HG03378 (cell line): ENCODE measurements at regions not wholly inside any gene's neighbourhood (a gene's known extent, or its start where the extent isn't known, plus 50 kb on each side); places are given as distances from the start of the nearest gene placed in this dataset.
"Not testable (repeated sequence)": the region's sequence is repeated elsewhere in the genome, so short reads cannot be mapped to it uniquely, and the experiment has no call there.

Experiments
- ATAC-seq: cut with Tn5 transposase; IDR thresholded peaks from one replicate; pipeline ENCODE4 v1.9.1; 2021; ENCODE audit warnings: mild to moderate bottlenecking, moderate library complexity; ENCODE audit not compliant: unreplicated experiment

- not testable (repeated sequence) for ATAC-seq
These were observed 162.5 kb upstream of the CCZ1B start for GRCh38 chr7:6988608-6989007.

GRCh38 chr7:6989968-6990367 lies 163.9 kb upstream of the CCZ1B start:
- not testable (repeated sequence) for ATAC-seq

GRCh38 chr7:6990426-6991152 lies 164.5 kb upstream of the CCZ1B start:
- ATAC-seq = not testable (repeated sequence)

GRCh38 chr7:6991169-6991611 lies 165.1 kb upstream of the CCZ1B start:
- ATAC-seq = not testable (repeated sequence)

GRCh38 chr7:6991686-6992085 lies 165.6 kb upstream of the CCZ1B start:
- not testable (repeated sequence) for ATAC-seq

GRCh38 chr7:6992133-6992532 lies 166.1 kb upstream of the CCZ1B start:
- ATAC-seq = not testable (repeated sequence)

GRCh38 chr7:6995026-6995425 lies 169.0 kb upstream of the CCZ1B start:
- ATAC-seq = not testable (repeated sequence)

- ATAC-seq = not testable (repeated sequence)
These were observed 169.6 kb upstream of the CCZ1B start for GRCh38 chr7:6995493-6996289.

GRCh38 chr7:6999067-6999666 lies 173.1 kb upstream of the CCZ1B start:
- ATAC-seq = not testable (repeated sequence)

- ATAC-seq = no peak
These were observed 176.5 kb upstream of the CCZ1B start for GRCh38 chr7:7002418-7003062.

- ATAC-seq = no peak
These were observed 177.0 kb upstream of the C1GALT1 start for GRCh38 chr7:7005303-7005702.

- ATAC-seq = not testable (repeated sequence)
These were observed 176.4 kb upstream of the C1GALT1 start for GRCh38 chr7:7005949-7006348.

- ATAC-seq = not testable (repeated sequence)
These were observed 171.1 kb upstream of the C1GALT1 start for GRCh38 chr7:7011241-7011640.

- not testable (repeated sequence) for ATAC-seq
These were observed 170.6 kb upstream of the C1GALT1 start for GRCh38 chr7:7011751-7012150.

- no peak for ATAC-seq
These were observed 167.3 kb upstream of the C1GALT1 start for GRCh38 chr7:7014827-7015595.

GRCh38 chr7:7017707-7018280 lies 164.6 kb upstream of the C1GALT1 start:
- no peak for ATAC-seq

GRCh38 chr7:7018290-7018689 lies 164.1 kb upstream of the C1GALT1 start:
- ATAC-seq = no peak

GRCh38 chr7:7032221-7032620 lies 150.1 kb upstream of the C1GALT1 start:
- ATAC-seq = no peak

GRCh38 chr7:7035851-7036250 lies 146.5 kb upstream of the C1GALT1 start:
- ATAC-seq = no peak
